Liver (tissue), 8 donors: ENCODE measurements at regions not wholly inside any gene's neighbourhood (a gene's known extent, or its start where the extent isn't known, plus 50 kb on each side); places are given as distances from the start of the nearest gene placed in this dataset.

Experiments used
- DNase-seq: peaks from one replicate; pipeline ENCODE4 v3.0.0-alpha.2; 2017; ENCODE audit warnings: low spot score
- H3K27ac ChIP-seq, 2 donors: one replicate each; pipeline ENCODE4 v1.7.0; 2013; ENCODE audit warnings: inconsistent platforms in 2 of 2, low read length in 2 of 2, control low read depth in 1 of 2, low read depth in 1 of 2, mild to moderate bottlenecking in 1 of 2
- H3K27me3 ChIP-seq, 4 donors: one replicate each; pipeline versions ENCODE4 v1.6.1 to v1.7.0; 2013; ENCODE audit warnings: low read length in 3 of 4, inconsistent platforms in 1 of 4, mild to moderate bottlenecking in 1 of 4, moderate library complexity in 1 of 4; ENCODE audit not compliant: control insufficient read depth in 4 of 4, insufficient read depth in 4 of 4
- H3K36me3 ChIP-seq, 4 donors: one replicate each; pipeline versions ENCODE4 v1.6.1 to v1.7.0; 2013; ENCODE audit warnings: low read length in 3 of 4, mild to moderate bottlenecking in 3 of 4, low read depth in 1 of 4, moderate library complexity in 1 of 4; ENCODE audit not compliant: control insufficient read depth in 4 of 4, insufficient read depth in 3 of 4
- H3K4me1 ChIP-seq, 4 donors: one replicate each; pipeline versions ENCODE4 v1.6.1 to v1.7.0; 2013; ENCODE audit warnings: low read length in 3 of 4, mild to moderate bottlenecking in 3 of 4, moderate library complexity in 1 of 4; ENCODE audit not compliant: control insufficient read depth in 4 of 4, insufficient read depth in 4 of 4
- H3K4me3 ChIP-seq, 3 donors: one replicate each; pipeline versions ENCODE4 v1.6.1 to v1.7.0; 2013; ENCODE audit warnings: low read length in 3 of 3, control low read depth in 1 of 3, low read depth in 1 of 3, mild to moderate bottlenecking in 1 of 3
- H3K9ac ChIP-seq, 2 donors: one replicate each; pipeline ENCODE4 v1.7.0; 2013; ENCODE audit warnings: low read length in 2 of 2, mild to moderate bottlenecking in 2 of 2, moderate library complexity in 2 of 2, control low read depth in 1 of 2, low read depth in 1 of 2
- H3K9me3 ChIP-seq, 4 donors: one replicate each; pipeline versions ENCODE4 v1.6.1 to v1.7.0; 2013; ENCODE audit warnings: low read length in 3 of 4; ENCODE audit not compliant: control insufficient read depth in 4 of 4
- ATF3 ChIP-seq: IDR thresholded peaks from 2 replicates; pipeline ENCODE4 v1.6.1; 2016; ENCODE audit warnings: antibody characterized with exemption
- CTCF ChIP-seq: fragments of 150-350 bp; IDR thresholded peaks from 2 replicates; pipeline ENCODE4 v1.5.1; 2017; ENCODE audit warnings: improper control_type of control experiment, low read depth, low read length; ENCODE audit not compliant: missing input control
- EGR1 ChIP-seq, 2 donors: IDR thresholded peaks; 2 replicates each; pipeline ENCODE4 v1.6.1; 2016 to 2018; ENCODE audit warnings: antibody characterized with exemption in 2 of 2, low read depth in 2 of 2
- FOXA2 ChIP-seq: IDR thresholded peaks from 2 replicates; pipeline ENCODE4 v1.6.1; 2016; ENCODE audit warnings: antibody characterized with exemption
- GABPA ChIP-seq, 2 donors: IDR thresholded peaks in 1 of 2; conservative IDR thresholded peaks in 1 of 2; 2 replicates each; pipeline ENCODE4 v1.6.1; 2016; ENCODE audit warnings: antibody characterized with exemption in 2 of 2, mild to moderate bottlenecking in 1 of 2, moderate library complexity in 1 of 2
- HNF4G ChIP-seq: IDR thresholded peaks from 2 replicates; pipeline ENCODE4 v1.6.1; 2016; ENCODE audit warnings: antibody characterized with exemption
- JUND ChIP-seq, 2 donors: IDR thresholded peaks; 2 replicates each; pipeline ENCODE4 v1.6.1; 2016; ENCODE audit warnings: antibody characterized with exemption in 2 of 2
- NR2F2 ChIP-seq: IDR thresholded peaks from 2 replicates; pipeline ENCODE4 v1.6.1; 2016; ENCODE audit warnings: antibody characterized with exemption
- RAD21 ChIP-seq, 2 donors: IDR thresholded peaks; 2 replicates each; pipeline ENCODE4 v1.6.1; 2016; ENCODE audit warnings: antibody characterized with exemption in 2 of 2, mild to moderate bottlenecking in 2 of 2
- REST ChIP-seq: IDR thresholded peaks from 2 replicates; pipeline ENCODE4 v1.6.1; 2016; ENCODE audit warnings: antibody characterized with exemption, mild to moderate bottlenecking
- RXRA ChIP-seq, 2 donors: IDR thresholded peaks; 2 replicates each; pipeline ENCODE4 v1.6.1; 2017 to 2018; ENCODE audit warnings: antibody characterized with exemption in 2 of 2, mild to moderate bottlenecking in 1 of 2
- SP1 ChIP-seq: IDR thresholded peaks from 2 replicates; pipeline ENCODE4 v1.6.1; 2018; ENCODE audit warnings: antibody characterized with exemption, mild to moderate bottlenecking
- TAF1 ChIP-seq: conservative IDR thresholded peaks from 2 replicates; pipeline ENCODE4 v1.6.1; 2016; ENCODE audit warnings: antibody characterized with exemption, mild to moderate bottlenecking
- YY1 ChIP-seq: IDR thresholded peaks from 2 replicates; pipeline ENCODE4 v1.6.1; 2016; ENCODE audit warnings: antibody characterized with exemption, mild to moderate bottlenecking
- ZBTB33 ChIP-seq: IDR thresholded peaks from 2 replicates; pipeline ENCODE4 v1.6.1; 2016; ENCODE audit warnings: antibody characterized with exemption
- WGBS: extraction: QIAGEN DNeasy Blood & Tissue Kit; methylation state at CpG from one replicate; pipeline ENCODE4 v1.1.7; 2013; 5-methylcytosine and 5-hydroxymethylcytosine counted together
- donor health status: healthy.
- donor health status: healthy.
- donor health status: healthy.
- donor health status: healthy.
- donor health status: healthy.

GRCh38 chr13:53269634-53270033 is 241.0 kb downstream of the OLFM4 start:
- H3K9me3 ChIP-seq, result no peaks in the 10 kb centered on the region
- 73% methylated on average over 6 of the region's 6 CpGs for WGBS
- no peak overlapping the region for H3K27ac ChIP-seq

GRCh38 chr13:53272873-53273272 is 244.3 kb downstream of the OLFM4 start:
- H3K27me3 ChIP-seq, result peaks cover 0 to 3% (median 0%) of the 10 kb centered on the region in 4 donors
- H3K4me3 ChIP-seq, result no peak overlapping the region
- no peaks in the 10 kb centered on the region for H3K9me3 ChIP-seq
- DNase-seq, result no peak
- no peak overlapping the region for H3K9ac ChIP-seq
- H3K36me3 ChIP-seq, result no peaks in the 10 kb centered on the region
- H3K4me1 ChIP-seq, result no peaks in the 10 kb centered on the region
- TF ChIP-seq RXRA (IDR thresholded peaks at IDR 0.05) (no peak), ZBTB33 (no peak), REST (no peak), HNF4G (no peak), SP1 (no peak), CTCF (no peak), GABPA (IDR thresholded peaks at IDR 0.05 in 1 of 2, conservative IDR thresholded peaks at IDR 0.05 in 1 of 2) (no peak), TAF1 (no peak), RAD21 (IDR thresholded peaks at IDR 0.05) (no peak), JUND (IDR thresholded peaks at IDR 0.05) (no peak), FOXA2 (no peak), YY1 (no peak), NR2F2 (no peak), ATF3 (no peak)
- no peak overlapping the region for H3K27ac ChIP-seq
- 46% methylated on average over 2 of the region's 2 CpGs for WGBS

More at GRCh38 chr13:53269634-53270033, 241.0 kb downstream of the OLFM4 start:
- no peak overlapping the region for H3K4me3 ChIP-seq
- H3K4me1 ChIP-seq, result no peaks in the 10 kb centered on the region
- no peak overlapping the region for H3K9ac ChIP-seq
- no peaks in the 10 kb centered on the region for H3K36me3 ChIP-seq
- no peak for TF ChIP-seq ATF3
- no peak for TF ChIP-seq RAD21 (IDR thresholded peaks at IDR 0.05)
- no peak for TF ChIP-seq HNF4G
- TF ChIP-seq FOXA2, result no peak
- no peak for TF ChIP-seq REST
- no peak for TF ChIP-seq EGR1 (IDR thresholded peaks at IDR 0.05; ENCODE audit: low read depth in 2 of 2)
- H3K27me3 ChIP-seq, result peaks cover 0 to 6% (median 1%) of the 10 kb centered on the region in 4 donors
- DNase-seq, result no peak
